NCI-H446 (cell line): ENCODE measurements at regions not wholly inside any gene's neighbourhood (a gene's known extent, or its start where the extent isn't known, plus 50 kb on each side); places are given as distances from the start of the nearest gene placed in this dataset.
A peak's percentile ranks its signal among the peaks of the same experiment; 100 is the strongest.

Source experiments
- DNase-seq, 2 experiments: peaks; one replicate each; lab custom pipeline; 2025; lab: John Stamatoyannopoulos, UW

DNA sequence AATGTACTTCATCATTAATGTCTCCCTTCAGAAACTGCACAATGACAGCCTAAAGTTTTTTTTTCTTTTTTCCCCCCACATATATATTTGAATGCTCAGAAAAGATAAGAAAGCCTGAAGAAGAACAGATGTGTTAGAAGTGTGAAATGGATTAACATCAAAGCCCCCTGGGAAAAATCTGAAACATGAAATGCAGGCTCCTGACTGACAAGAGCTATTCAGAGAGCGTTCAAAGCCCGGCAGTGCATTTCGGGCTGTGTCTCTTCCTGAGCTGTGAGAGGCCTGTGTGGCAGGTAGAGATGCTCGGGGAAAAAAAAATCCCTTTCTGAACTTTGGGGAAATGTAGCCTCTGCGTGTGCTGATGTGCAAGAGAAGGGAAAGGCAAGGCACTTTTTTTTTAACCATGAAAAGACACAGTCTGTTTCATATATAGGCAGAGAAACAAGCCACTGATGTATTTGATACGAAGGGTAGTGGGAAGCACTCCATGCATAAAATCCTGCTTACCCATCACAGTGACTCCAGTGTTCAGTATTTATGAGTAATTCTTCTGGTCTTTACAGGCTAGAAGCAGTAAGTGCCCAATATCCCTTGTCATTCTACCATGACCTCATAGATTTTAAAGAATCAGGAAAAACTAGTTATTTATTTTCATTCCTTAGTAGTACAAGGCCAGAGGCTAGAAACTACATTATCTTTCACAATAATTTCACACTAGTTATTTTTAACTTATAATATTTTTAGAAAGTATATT, 1574.2 kb upstream of the PIK3C3 start:
- no peak for DNase-seq

- no peak for DNase-seq
Measured at GRCh38 chr18:40375837-40376236, 1579.2 kb upstream of the PIK3C3 start.

GRCh38 chr18:40371673-40372072, 1583.4 kb upstream of the PIK3C3 start:
- DNase-seq, result no peak

- peak in 1 of 2 experiments; percentile 16 for DNase-seq
Measured at GRCh38 chr18:40367576-40367975, 1587.5 kb upstream of the PIK3C3 start.

DNA sequence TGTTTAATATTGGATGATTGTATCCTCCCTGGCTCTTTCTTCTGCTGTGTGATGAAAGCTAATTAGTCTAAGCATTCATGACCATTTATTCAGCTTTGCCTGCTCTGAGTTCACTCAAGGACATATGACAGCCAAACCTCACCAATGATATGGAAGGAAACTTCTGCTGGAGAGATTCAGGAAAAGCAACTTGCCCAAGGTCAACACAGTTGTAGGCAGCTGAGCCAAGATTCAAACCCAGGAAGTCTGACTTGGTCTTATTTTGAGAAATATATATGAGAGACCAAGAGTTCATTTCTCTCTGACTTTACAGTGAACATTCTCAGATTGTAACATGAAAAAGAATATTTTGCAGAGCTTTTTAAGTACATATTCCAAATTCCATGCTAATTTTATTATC, 1588.5 kb upstream of the PIK3C3 start:
- DNase-seq, result peak in 1 of 2 experiments; percentile 27

DNA sequence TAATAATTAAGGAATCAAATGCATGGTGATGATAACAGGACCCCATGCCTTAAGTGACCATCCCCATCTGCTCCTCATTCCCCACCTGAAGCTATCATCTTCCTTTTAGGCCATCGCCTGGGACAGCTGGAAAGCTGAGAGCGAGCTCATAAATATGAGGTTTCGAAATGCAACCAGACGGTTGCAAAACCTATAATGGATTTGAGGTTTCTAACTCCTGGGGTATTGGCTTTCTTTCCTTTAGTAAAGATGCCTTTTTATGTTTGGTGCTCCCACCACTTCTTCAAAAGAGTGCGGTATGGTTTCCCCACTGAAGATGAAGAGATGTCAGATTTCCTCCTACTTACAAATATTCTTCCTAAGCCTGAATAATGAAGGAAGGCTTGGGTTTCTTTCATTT, 1589.5 kb upstream of the PIK3C3 start:
- DNase-seq, result no peak

DNA sequence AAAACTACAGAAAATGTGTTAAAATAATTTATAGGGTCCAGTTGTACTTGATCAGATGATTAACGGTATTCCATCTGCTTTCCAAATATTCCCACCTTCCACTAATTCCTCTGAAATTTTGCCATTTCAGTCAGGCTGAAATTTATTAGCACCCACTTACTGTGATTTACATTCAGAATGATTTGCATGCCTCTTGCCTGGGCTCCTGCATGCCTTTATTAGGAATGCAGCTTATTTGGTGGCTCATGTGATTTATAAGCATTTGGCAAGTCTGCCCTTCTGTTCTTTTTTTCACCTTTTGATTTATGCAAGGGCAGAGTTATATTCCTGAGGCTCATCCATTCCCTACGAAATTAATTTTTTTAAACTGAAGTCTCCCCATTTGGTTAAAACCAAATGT, 1594.5 kb upstream of the PIK3C3 start:
- DNase-seq, result peak; percentile 4

GRCh38 chr18:40357536-40357935, 1597.5 kb upstream of the PIK3C3 start:
- peak in 1 of 2 experiments; percentile 16 for DNase-seq

- DNase-seq, result no peak
Measured at GRCh38 chr18:40356168-40356567, 1598.9 kb upstream of the PIK3C3 start.

- DNase-seq, result peak in 1 of 2 experiments; percentile 10
Measured at GRCh38 chr18:40355726-40356125, 1599.3 kb upstream of the PIK3C3 start.

GRCh38 chr18:40348196-40348595, 1606.8 kb upstream of the PIK3C3 start:
- DNase-seq, result no peak

- DNase-seq, result no peak
Measured at GRCh38 chr18:40347261-40347660, 1607.8 kb upstream of the PIK3C3 start.

DNA sequence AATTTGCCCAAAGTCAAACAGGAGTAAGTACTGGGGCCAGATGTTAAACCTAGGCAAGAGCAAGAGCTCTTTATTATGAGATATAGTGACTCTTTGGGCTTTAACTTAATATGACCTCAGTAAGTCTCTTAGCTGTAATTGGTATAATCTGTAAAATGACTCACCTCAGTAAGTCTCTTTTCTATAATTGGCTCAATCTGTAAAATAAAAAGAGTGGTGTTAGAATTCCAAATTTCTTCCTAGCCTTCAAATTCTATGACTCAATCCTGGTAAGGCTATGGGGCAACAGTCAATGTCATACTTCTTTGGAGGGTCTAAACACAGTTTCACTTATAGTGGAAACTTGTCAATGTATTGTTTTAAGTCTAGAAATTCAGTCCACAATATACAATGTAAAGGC, 1608.9 kb upstream of the PIK3C3 start:
- DNase-seq, result no peak

DNA sequence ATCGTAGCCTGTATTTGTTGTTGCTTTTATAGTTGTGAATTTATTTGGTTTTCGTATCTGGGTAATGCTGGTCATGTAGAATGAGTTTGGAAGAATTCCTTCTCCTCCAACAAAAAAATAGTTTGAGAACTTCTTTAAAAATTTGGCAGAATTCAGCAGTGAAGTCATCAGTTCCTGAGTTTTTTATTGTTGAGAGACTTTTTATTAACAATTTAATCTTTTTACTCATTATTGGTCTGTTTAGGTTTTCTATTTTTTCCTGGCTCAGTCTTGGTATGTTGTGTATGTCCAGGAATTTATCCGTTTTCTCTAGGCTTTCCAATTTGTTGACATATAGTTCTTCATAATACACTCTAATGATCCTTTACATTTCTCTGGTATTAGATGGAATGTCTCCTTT, 1613.3 kb upstream of the PIK3C3 start:
- DNase-seq, result no peak

DNA sequence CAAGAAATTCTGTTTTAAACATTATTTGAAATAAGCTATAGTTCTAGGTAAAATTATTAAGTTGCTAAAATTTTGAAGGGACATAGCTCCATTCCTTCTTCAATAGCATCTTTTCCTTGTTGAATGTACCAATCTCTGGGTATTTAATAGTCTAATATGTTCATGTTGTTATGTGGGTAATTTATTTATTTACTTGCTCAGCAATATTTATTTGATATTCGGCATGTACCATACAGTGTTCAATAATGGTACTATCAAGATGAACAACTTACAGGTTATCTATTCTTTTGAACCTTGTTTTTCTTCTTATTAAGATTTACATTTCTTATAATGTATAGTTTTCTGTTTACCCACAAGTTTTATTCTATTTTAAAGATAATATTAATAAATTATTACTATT, 1616.8 kb upstream of the PIK3C3 start:
- DNase-seq, result no peak

DNA sequence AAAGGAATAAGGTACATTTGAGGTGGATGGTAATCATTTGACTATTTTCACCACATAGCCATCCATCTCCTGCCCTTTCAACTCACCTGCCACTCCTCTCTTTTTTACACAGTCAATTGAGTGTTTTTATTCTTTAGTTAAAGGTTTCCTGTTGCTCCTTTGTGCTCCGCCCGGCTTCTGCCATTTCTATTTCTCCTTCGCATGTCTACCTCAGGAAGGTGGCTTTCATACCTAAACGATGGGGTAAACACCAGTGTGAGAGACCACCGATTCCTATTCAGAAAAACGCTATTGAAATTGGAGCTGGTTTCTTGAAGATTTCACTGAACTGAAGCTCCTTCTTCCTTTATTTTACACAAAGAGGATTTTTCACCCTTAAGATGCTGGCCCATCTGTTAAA, 1628.0 kb upstream of the PIK3C3 start:
- DNase-seq, result no peak

DNA sequence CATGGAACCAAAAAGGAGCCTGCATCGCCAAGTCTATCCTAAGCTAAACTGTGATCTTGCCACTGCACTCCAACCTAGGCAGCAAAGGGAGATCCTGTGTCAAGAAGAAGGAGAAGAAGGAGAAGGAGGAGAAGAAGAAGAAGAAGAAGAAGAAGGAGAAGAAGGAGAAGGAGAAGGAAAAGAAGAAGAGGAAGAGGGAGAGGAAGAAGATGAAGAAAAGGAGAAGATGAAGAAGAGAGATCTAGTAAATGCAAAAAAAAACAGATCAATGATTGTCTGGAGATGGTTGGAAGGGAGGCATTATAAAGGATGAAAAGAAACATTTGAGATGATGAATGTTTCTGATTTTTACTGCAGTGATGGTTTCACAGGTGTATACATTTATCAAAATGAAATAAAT, 1629.0 kb upstream of the PIK3C3 start:
- no peak for DNase-seq

- DNase-seq, result no peak
Measured at GRCh38 chr18:40314199-40314598, 1640.8 kb upstream of the PIK3C3 start.

DNA sequence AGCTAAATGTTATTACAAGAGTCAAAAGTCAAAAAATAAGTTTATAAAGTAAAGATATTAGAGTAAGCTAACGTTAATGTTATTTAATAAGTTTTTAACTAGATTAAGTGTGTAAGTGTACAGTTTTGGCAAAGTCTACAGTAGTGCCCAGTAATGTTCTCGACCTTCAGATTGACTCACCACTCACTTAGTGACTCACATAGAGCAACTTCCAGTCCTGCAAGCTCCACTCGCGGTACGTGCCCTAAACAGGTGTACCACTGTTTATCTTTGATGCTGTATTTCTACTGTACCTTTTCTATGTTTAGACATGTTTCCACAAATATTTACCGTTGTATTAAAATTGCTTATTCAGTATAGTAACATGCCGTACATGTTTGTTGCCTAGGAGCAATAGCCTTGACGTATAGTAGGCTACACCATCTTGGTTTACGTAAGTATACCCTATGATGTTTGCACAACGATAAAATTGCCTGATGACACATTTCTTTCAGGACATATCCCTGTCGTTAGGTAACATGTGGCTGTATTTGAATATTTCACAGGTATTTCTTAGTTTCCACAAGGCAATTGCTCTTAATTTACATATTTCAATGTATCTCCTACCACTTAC, 1641.9 kb upstream of the PIK3C3 start:
- DNase-seq, result no peak

DNA sequence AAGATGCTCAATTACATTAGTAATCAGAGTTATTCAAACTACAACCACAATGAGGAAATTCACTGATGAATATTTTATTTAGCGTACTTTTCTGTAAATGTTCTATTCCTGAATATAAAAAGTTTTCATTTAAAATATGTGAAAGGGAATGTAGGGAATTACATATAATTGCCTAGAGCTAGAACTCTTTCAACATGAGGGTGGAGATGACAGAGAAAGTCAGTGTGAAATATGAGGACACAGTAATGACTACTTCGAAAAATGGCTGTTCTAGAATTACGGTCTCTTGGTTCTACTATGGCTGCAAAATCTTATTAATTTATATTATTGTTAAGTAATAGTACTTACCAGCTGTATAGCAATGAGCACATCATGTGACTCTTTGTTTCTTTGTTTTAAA, 1647.4 kb upstream of the PIK3C3 start:
- no peak for DNase-seq

DNA sequence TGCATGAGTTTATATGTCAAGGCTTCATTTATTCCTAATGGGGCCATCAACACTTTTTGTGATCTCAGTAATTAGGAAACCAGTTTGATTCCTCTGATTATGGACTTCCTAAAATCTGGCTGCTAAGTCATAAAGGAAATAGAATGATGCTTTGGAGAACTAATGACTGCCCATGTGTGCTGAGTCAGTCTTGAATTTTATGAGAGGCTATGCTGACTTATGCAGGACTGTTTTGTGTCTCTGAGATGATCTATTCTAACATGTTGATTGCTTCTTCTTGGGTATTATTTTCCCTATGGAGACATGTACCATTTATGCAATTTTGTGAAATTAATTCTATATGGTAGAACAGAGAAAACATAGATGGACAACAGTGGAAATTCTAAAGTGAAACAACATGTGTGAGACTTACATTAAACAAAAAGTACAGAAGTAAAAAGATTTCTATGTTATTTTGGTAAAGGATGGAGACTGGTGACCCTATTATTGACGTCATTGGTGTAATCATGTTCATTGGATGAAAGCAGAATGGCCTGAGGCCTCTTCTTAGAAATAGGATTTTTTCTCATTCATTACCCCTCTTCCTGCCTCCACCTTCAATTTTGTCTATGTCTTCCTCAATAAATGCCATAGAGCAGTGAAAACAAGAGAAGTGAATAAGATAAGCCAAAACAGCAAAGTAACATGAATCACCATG, 1658.2 kb upstream of the PIK3C3 start:
- DNase-seq, result no peak

GRCh38 chr18:40292985-40293710, 1661.9 kb upstream of the PIK3C3 start:
- DNase-seq, result peak in 1 of 2 experiments; percentile 2

- no peak for DNase-seq
Measured at GRCh38 chr18:40283560-40283959, 1671.5 kb upstream of the PIK3C3 start.
